GM23338 (cell line): ENCODE measurements at regions not wholly inside any gene's neighbourhood (a gene's known extent, or its start where the extent isn't known, plus 50 kb on each side); places are given as distances from the start of the nearest gene placed in this dataset.

Source experiments
- ATAC-seq: fragments of 200-7000 bp; cut with Tn5 transposase; 3 replicates; pipeline ENCODE4 v1.9.1; 2020
- DNase-seq: peaks from one replicate; pipeline ENCODE4 v3.0.0-alpha.2; 2015; ENCODE audit warnings: low spot score
- H2AFZ ChIP-seq: fragments of 200-600 bp; sonication (generic); 2 replicates; pipeline ENCODE4 v1.8.0; 2016; ENCODE audit warnings: antibody characterized with exemption, mild to moderate bottlenecking, moderate library complexity
- H3F3A ChIP-seq: fragments of 200-600 bp; sonication (generic); replicated peaks from 2 replicates; pipeline ENCODE4 v1.8.0; 2017; ENCODE audit warnings: antibody characterized with exemption, mixed run types, low read depth
- H3K27ac ChIP-seq: fragments of 200-600 bp; sonication (generic); 2 replicates; pipeline ENCODE4 v1.6.1; 2016; ENCODE audit warnings: low read depth
- H3K27me3 ChIP-seq: fragments of 200-600 bp; sonication (generic); 2 replicates; pipeline ENCODE4 v1.8.0; 2016; ENCODE audit warnings: mild to moderate bottlenecking, mixed run types, moderate library complexity; ENCODE audit not compliant: insufficient read depth
- H3K36me3 ChIP-seq: fragments of 200-600 bp; sonication (generic); 2 replicates; pipeline ENCODE4 v1.8.0; 2016; ENCODE audit warnings: mild to moderate bottlenecking; ENCODE audit not compliant: insufficient read depth
- H3K4me1 ChIP-seq: fragments of 200-600 bp; sonication (generic); 2 replicates; pipeline ENCODE4 v1.8.0; 2016; ENCODE audit warnings: mild to moderate bottlenecking, moderate library complexity; ENCODE audit not compliant: insufficient read depth
- H3K4me2 ChIP-seq: fragments of 200-600 bp; sonication (generic); 2 replicates; pipeline ENCODE4 v1.7.1; 2017; ENCODE audit warnings: mixed run types
- H3K4me3 ChIP-seq: fragments of 200-600 bp; sonication (generic); 2 replicates; pipeline ENCODE4 v1.6.1; 2016; ENCODE audit warnings: mixed run types
- H3K79me2 ChIP-seq: fragments of 200-600 bp; sonication (generic); replicated peaks from 2 replicates; pipeline ENCODE4 v1.8.0; 2017; ENCODE audit warnings: mild to moderate bottlenecking; ENCODE audit not compliant: insufficient read depth
- H3K9me2 ChIP-seq: fragments of 200-600 bp; sonication (generic); 2 replicates; pipeline ENCODE4 v1.8.0; 2017; ENCODE audit not compliant: insufficient read depth
- H4K20me1 ChIP-seq: fragments of 200-600 bp; sonication (generic); replicated peaks from 2 replicates; pipeline ENCODE4 v1.8.0; 2017; ENCODE audit warnings: mild to moderate bottlenecking; ENCODE audit not compliant: insufficient read depth
- H3K27ac Mint-ChIP-seq: 2 replicates; pipeline ENCODE4 v1.8.0; 2020; ENCODE audit warnings: inconsistent platforms, mild to moderate bottlenecking, moderate library complexity, mixed read lengths
- H3K27me3 Mint-ChIP-seq: 3 replicates; pipeline ENCODE4 v1.8.0; 2022; ENCODE audit warnings: low read depth, mild to moderate bottlenecking, moderate library complexity, mixed read lengths, inconsistent platforms; ENCODE audit not compliant: insufficient read depth, poor library complexity
- H3K36me3 Mint-ChIP-seq: 3 replicates; pipeline ENCODE4 v1.8.0; 2021; ENCODE audit warnings: low read depth, mild to moderate bottlenecking, inconsistent platforms, moderate library complexity, mixed read lengths
- H3K4me1 Mint-ChIP-seq: 3 replicates; pipeline ENCODE4 v1.8.0; 2020; ENCODE audit warnings: mild to moderate bottlenecking, inconsistent platforms, mixed read lengths
- H3K4me3 Mint-ChIP-seq: 3 replicates; pipeline ENCODE4 v1.8.0; 2021; ENCODE audit warnings: moderate library complexity, mild to moderate bottlenecking, inconsistent platforms, mixed read lengths
- H3K9me3 Mint-ChIP-seq: 3 replicates; pipeline ENCODE4 v1.8.0; 2020; ENCODE audit warnings: moderate library complexity, mild to moderate bottlenecking, inconsistent platforms, mixed read lengths
- EZH2phosphoT487 ChIP-seq: fragments of 200-600 bp; sonication (generic); IDR thresholded peaks from one replicate; pipeline ENCODE4 v1.8.1; 2018; ENCODE audit warnings: antibody characterized with exemption; ENCODE audit not compliant: unreplicated experiment
- JUNB ChIP-seq: IDR thresholded peaks from one replicate; pipeline ENCODE4 v1.6.1; 2016; ENCODE audit warnings: antibody characterized with exemption; ENCODE audit not compliant: unreplicated experiment
- STAT1 ChIP-seq: IDR thresholded peaks from one replicate; pipeline ENCODE4 v1.6.1; 2016; ENCODE audit warnings: antibody characterized with exemption; ENCODE audit not compliant: unreplicated experiment
- ZNF114 ChIP-seq: fragments of 250-450 bp; sonication (Bioruptor Pico); IDR thresholded peaks from 2 replicates; pipeline ENCODE4 v1.5.0; 2020; ENCODE audit warnings: mild to moderate bottlenecking, moderate library complexity
- TF ChIP-seq, protein P1 (sequence below): fragments of 250-450 bp; sonication (Bioruptor Pico); IDR thresholded peaks from 2 replicates; pipeline ENCODE4 v1.5.0; 2020; ENCODE audit warnings: mild to moderate bottlenecking, moderate library complexity
- TF ChIP-seq, protein P2 (sequence below): IDR thresholded peaks from 2 replicates; pipeline ENCODE4 v1.6.1; 2016; ENCODE audit warnings: antibody characterized with exemption

DNA sequence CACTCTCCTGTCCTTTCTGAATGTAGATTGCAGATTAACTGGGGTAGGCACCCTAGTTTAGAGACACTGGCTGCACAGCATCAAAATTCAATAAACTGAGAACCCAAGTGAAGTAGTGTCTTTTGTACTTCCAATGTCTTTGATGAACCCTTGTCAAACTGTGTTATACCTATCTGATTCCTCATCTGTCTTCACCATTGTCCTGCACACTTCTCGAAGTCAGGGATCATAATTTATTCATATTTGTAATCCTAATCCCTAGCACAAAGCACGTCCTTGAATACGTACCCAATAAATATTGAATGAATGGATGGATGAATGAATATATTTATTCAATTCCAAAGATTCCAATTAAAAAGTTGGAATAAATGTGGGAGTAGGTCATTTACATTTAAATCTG is 256.6 kb upstream of the PTBP2 start:
- Histone ChIP-seq H3K79me2 (no peaks in the 10 kb centered on the region), H3K4me2 (peak overlapping the region; percentile 50), H3K9me2 (no peaks in the 10 kb centered on the region), H3K27ac (no peak overlapping the region), H4K20me1 (no peaks in the 10 kb centered on the region), H3K4me1 (peaks cover 58% of the 10 kb centered on the region), H3K36me3 (no peaks in the 10 kb centered on the region), H3F3A (no peaks in the 10 kb centered on the region), H3K4me3 (no peak overlapping the region; the same call in 1 of the 2 replicates), H3K27me3 (no peaks in the 10 kb centered on the region; the same call in 1 of the 2 replicates), H2AFZ (no peak overlapping the region)
- no peak for ATAC-seq
- no peak overlapping the region for H3K27ac Mint-ChIP-seq
- H3K9me3 Mint-ChIP-seq, result peaks cover 11% of the 10 kb centered on the region; the same call in 2 of the 3 replicates
- H3K36me3 Mint-ChIP-seq, result peaks cover 11% of the 10 kb centered on the region
- TF ChIP-seq, protein P1, sequence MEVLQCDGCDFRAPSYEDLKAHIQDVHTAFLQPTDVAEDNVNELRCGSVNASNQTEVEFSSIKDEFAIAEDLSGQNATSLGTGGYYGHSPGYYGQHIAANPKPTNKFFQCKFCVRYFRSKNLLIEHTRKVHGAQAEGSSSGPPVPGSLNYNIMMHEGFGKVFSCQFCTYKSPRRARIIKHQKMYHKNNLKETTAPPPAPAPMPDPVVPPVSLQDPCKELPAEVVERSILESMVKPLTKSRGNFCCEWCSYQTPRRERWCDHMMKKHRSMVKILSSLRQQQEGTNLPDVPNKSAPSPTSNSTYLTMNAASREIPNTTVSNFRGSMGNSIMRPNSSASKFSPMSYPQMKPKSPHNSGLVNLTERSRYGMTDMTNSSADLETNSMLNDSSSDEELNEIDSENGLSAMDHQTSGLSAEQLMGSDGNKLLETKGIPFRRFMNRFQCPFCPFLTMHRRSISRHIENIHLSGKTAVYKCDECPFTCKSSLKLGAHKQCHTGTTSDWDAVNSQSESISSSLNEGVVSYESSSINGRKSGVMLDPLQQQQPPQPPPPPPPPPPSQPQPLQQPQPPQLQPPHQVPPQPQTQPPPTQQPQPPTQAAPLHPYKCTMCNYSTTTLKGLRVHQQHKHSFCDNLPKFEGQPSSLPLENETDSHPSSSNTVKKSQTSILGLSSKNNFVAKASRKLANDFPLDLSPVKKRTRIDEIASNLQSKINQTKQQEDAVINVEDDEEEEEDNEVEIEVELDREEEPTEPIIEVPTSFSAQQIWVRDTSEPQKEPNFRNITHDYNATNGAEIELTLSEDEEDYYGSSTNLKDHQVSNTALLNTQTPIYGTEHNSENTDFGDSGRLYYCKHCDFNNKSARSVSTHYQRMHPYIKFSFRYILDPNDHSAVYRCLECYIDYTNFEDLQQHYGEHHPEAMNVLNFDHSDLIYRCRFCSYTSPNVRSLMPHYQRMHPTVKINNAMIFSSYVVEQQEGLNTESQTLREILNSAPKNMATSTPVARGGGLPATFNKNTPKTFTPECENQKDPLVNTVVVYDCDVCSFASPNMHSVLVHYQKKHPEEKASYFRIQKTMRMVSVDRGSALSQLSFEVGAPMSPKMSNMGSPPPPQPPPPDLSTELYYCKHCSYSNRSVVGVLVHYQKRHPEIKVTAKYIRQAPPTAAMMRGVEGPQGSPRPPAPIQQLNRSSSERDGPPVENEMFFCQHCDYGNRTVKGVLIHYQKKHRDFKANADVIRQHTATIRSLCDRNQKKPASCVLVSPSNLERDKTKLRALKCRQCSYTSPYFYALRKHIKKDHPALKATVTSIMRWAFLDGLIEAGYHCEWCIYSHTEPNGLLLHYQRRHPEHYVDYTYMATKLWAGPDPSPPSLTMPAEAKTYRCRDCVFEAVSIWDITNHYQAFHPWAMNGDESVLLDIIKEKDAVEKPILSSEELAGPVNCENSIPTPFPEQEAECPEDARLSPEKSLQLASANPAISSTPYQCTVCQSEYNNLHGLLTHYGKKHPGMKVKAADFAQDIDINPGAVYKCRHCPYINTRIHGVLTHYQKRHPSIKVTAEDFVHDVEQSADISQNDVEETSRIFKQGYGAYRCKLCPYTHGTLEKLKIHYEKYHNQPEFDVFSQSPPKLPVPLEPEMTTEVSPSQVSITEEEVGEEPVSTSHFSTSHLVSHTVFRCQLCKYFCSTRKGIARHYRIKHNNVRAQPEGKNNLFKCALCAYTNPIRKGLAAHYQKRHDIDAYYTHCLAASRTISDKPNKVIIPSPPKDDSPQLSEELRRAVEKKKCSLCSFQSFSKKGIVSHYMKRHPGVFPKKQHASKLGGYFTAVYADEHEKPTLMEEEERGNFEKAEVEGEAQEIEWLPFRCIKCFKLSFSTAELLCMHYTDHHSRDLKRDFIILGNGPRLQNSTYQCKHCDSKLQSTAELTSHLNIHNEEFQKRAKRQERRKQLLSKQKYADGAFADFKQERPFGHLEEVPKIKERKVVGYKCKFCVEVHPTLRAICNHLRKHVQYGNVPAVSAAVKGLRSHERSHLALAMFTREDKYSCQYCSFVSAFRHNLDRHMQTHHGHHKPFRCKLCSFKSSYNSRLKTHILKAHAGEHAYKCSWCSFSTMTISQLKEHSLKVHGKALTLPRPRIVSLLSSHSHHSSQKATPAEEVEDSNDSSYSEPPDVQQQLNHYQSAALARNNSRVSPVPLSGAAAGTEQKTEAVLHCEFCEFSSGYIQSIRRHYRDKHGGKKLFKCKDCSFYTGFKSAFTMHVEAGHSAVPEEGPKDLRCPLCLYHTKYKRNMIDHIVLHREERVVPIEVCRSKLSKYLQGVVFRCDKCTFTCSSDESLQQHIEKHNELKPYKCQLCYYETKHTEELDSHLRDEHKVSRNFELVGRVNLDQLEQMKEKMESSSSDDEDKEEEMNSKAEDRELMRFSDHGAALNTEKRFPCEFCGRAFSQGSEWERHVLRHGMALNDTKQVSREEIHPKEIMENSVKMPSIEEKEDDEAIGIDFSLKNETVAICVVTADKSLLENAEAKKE, result no peak
- no peak for TF ChIP-seq STAT1
- TF ChIP-seq EZH2phosphoT487, result no peak
- no peak for TF ChIP-seq JUNB
- H3K4me1 Mint-ChIP-seq, result peaks cover 50% of the 10 kb centered on the region
- no peak for DNase-seq
- no peak overlapping the region for H3K4me3 Mint-ChIP-seq
- peaks cover 6% of the 10 kb centered on the region for H3K27me3 Mint-ChIP-seq

DNA sequence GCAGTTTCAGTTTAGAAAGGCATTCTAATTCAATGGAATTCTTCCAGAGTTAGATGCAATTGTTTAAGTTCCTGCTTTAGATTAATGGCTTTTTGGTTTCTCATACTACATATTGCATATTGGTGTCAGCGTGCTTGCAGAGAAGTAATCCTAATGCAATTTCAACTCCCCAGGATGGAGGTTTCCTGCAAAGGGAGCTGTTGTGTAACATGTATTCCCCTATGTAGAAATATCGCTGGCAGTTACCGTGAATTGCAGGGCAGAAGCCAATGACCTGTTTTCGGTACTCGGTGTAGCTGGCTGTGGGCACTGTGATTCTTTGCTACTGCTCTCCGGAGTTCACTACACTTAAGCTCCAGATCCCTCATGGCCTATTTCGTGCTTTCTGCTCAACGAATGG is 256.1 kb upstream of the PTBP2 start:
- Histone ChIP-seq H3K27me3 (no peaks in the 10 kb centered on the region; the same call in 1 of the 2 replicates), H3K9me2 (no peaks in the 10 kb centered on the region), H3F3A (no peaks in the 10 kb centered on the region), H3K4me3 (no peak overlapping the region), H3K4me1 (peaks cover 58% of the 10 kb centered on the region), H3K4me2 (peak overlapping the region; percentile 21), H3K27ac (no peak overlapping the region), H3K36me3 (no peaks in the 10 kb centered on the region), H2AFZ (no peak overlapping the region), H4K20me1 (no peaks in the 10 kb centered on the region), H3K79me2 (no peaks in the 10 kb centered on the region)
- ATAC-seq, result peak; percentile 65
- no peak for DNase-seq
- H3K9me3 Mint-ChIP-seq, result peaks cover 12% of the 10 kb centered on the region; the same call in 2 of the 3 replicates
- H3K4me3 Mint-ChIP-seq, result no peak overlapping the region
- no peak overlapping the region for H3K27ac Mint-ChIP-seq
- peaks cover 12% of the 10 kb centered on the region for H3K36me3 Mint-ChIP-seq
- H3K4me1 Mint-ChIP-seq, result peaks cover 50% of the 10 kb centered on the region
- peaks cover 6% of the 10 kb centered on the region for H3K27me3 Mint-ChIP-seq
- TF ChIP-seq ZNF114 (CRISPR knock-in tag), result no peak
- TF ChIP-seq JUNB, result no peak
- no peak for TF ChIP-seq EZH2phosphoT487
- TF ChIP-seq, protein P2, sequence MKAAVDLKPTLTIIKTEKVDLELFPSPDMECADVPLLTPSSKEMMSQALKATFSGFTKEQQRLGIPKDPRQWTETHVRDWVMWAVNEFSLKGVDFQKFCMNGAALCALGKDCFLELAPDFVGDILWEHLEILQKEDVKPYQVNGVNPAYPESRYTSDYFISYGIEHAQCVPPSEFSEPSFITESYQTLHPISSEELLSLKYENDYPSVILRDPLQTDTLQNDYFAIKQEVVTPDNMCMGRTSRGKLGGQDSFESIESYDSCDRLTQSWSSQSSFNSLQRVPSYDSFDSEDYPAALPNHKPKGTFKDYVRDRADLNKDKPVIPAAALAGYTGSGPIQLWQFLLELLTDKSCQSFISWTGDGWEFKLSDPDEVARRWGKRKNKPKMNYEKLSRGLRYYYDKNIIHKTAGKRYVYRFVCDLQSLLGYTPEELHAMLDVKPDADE, result no peak
